H1 (cell line): ENCODE measurements at regions not wholly inside any gene's neighbourhood (a gene's known extent, or its start where the extent isn't known, plus 50 kb on each side); places are given as distances from the start of the nearest gene placed in this dataset.

Experiments used
- CTCF ChIA-PET: fragments of 300-600 bp; sonication (Branson Sonifier 250); formaldehyde crosslinking; loops from one replicate; lab custom pipeline; 2021; ENCODE audit not compliant: partially characterized antibody; lab: Charles Lee
- POLR2A ChIA-PET: fragments of 300-600 bp; sonication (Branson Sonifier 250); formaldehyde crosslinking; loops from one replicate; lab custom pipeline; 2021; ENCODE audit warnings: inconsistent platforms; ENCODE audit not compliant: partially characterized antibody; lab: Charles Lee
- DNase-seq, 2 experiments: peaks; one replicate each; pipeline versions ENCODE4 v3.0.0 to v3.0.0-alpha.2; 2010 to 2022; ENCODE audit warnings: low spot score in 2 of 2, low read depth in 1 of 2, mixed read lengths in 1 of 2
- FAIRE-seq: peaks from 2 replicates; lab custom pipeline; 2011; peaks lifted over from hg19 to GRCh38; lab: Jason Lieb, UNC
- H2AFZ ChIP-seq: 2 replicates; pipeline ENCODE4 v1.8.1; 2012; ENCODE audit warnings: low read length, inconsistent platforms
- H2AK5ac ChIP-seq: 2 replicates; pipeline ENCODE4 v1.6.1; 2013; ENCODE audit warnings: low read depth, low read length
- H2BK120ac ChIP-seq: replicated peaks from 2 replicates; pipeline ENCODE3; 2013; ENCODE audit warnings: low read depth, low read length, inconsistent platforms
- H2BK12ac ChIP-seq: 2 replicates; pipeline ENCODE4 v1.6.1; 2013; ENCODE audit warnings: low read depth, low read length
- H2BK15ac ChIP-seq: 2 replicates; pipeline ENCODE4 v1.6.1; 2013; ENCODE audit warnings: low read length
- H2BK20ac ChIP-seq: 2 replicates; pipeline ENCODE4 v1.6.1; 2013; ENCODE audit warnings: low read length
- H2BK5ac ChIP-seq: 2 replicates; pipeline ENCODE4 v1.6.1; 2013; ENCODE audit warnings: low read depth, low read length
- H3K14ac ChIP-seq: 2 replicates; pipeline ENCODE4 v1.6.1; 2013; ENCODE audit warnings: inconsistent platforms; ENCODE audit not compliant: insufficient read length
- H3K18ac ChIP-seq: 2 replicates; pipeline ENCODE4 v1.6.1; 2013; ENCODE audit warnings: low read length; ENCODE audit errors: extremely low read depth
- H3K23ac ChIP-seq: 2 replicates; pipeline ENCODE4 v1.6.1; 2013; ENCODE audit warnings: inconsistent platforms; ENCODE audit not compliant: insufficient read length
- H3K23me2 ChIP-seq: 2 replicates; pipeline ENCODE4 v1.6.1; 2013; ENCODE audit warnings: low read depth, low read length
- H3K27ac ChIP-seq: 2 replicates; pipeline ENCODE4 v1.6.1; 2011; ENCODE audit warnings: low read depth, low read length, inconsistent platforms
- H3K27me3 ChIP-seq, 4 experiments: replicated peaks in 1 of 4; 1 replicate in 1 of 4; 2 replicates in 3 of 4; pipeline versions ENCODE4 v1.6.1 to v1.8.1; 2011 to 2013; ENCODE audit warnings: low read length in 3 of 4, mild to moderate bottlenecking in 3 of 4, inconsistent platforms in 2 of 4, mixed read lengths in 2 of 4, moderate library complexity in 1 of 4; ENCODE audit not compliant: control insufficient read depth in 3 of 4, insufficient read depth in 3 of 4; ENCODE audit errors: extremely low read depth in 1 of 4
- H3K36me3 ChIP-seq, 4 experiments: 2 replicates each; pipeline versions ENCODE4 v1.6.1 to v1.8.1; 2011 to 2013; ENCODE audit warnings: mild to moderate bottlenecking in 4 of 4, low read length in 3 of 4, moderate library complexity in 2 of 4, control low read depth in 1 of 4, inconsistent platforms in 1 of 4; ENCODE audit not compliant: insufficient read depth in 4 of 4, control insufficient read depth in 2 of 4
- H3K4ac ChIP-seq: replicated peaks from 2 replicates; pipeline ENCODE3; 2013; ENCODE audit warnings: low read length, low read depth, mixed read lengths, inconsistent platforms; ENCODE audit not compliant: insufficient read length
- H3K4me1 ChIP-seq, 4 experiments: replicated peaks in 1 of 4; 1 replicate in 1 of 4; 2 replicates in 3 of 4; pipeline versions ENCODE4 v1.6.1 to v1.8.1; 2011 to 2013; ENCODE audit warnings: low read length in 3 of 4, inconsistent platforms in 2 of 4, mixed read lengths in 1 of 4; ENCODE audit not compliant: insufficient read depth in 4 of 4, control insufficient read depth in 3 of 4
- H3K4me2 ChIP-seq, 2 experiments: 2 replicates each; pipeline versions ENCODE4 v1.6.1 to v1.8.1; 2011 to 2013; ENCODE audit warnings: low read depth in 2 of 2, low read length in 2 of 2, control low read depth in 1 of 2, inconsistent platforms in 1 of 2, mild to moderate bottlenecking in 1 of 2; ENCODE audit not compliant: insufficient read depth in 1 of 2
- H3K4me3 ChIP-seq, 4 experiments: fragments of 200-600, 300-600 bp in 1 of 4; sonication (generic), shearing (Covaris generic), sonication (Bioruptor Twin) in 1 of 4; 2 replicates each; pipeline versions ENCODE4 v1.5.1 to v1.8.1; 2011 to 2016; ENCODE audit warnings: low read length in 4 of 4, low read depth in 3 of 4, control low read depth in 2 of 4, inconsistent platforms in 2 of 4, mild to moderate bottlenecking in 2 of 4, mixed read lengths in 1 of 4, moderate library complexity in 1 of 4; ENCODE audit not compliant: insufficient read depth in 2 of 4; ENCODE audit errors: extremely low read depth in 1 of 4
- H3K56ac ChIP-seq: replicated peaks from 2 replicates; pipeline ENCODE3; 2013; ENCODE audit warnings: low read depth, mild to moderate bottlenecking, mixed read lengths, low read length, inconsistent platforms; ENCODE audit not compliant: insufficient read length
- H3K79me1 ChIP-seq: 2 replicates; pipeline ENCODE4 v1.6.1; 2013; ENCODE audit warnings: low read depth, low read length, control low read depth
- H3K79me2 ChIP-seq, 2 experiments: 2 replicates each; pipeline versions ENCODE4 v1.6.1 to v1.8.1; 2012 to 2013; ENCODE audit warnings: low read length in 2 of 2, mild to moderate bottlenecking in 2 of 2, inconsistent platforms in 1 of 2; ENCODE audit not compliant: insufficient read depth in 2 of 2, control insufficient read depth in 1 of 2
- H3K9ac ChIP-seq, 4 experiments: replicated peaks in 1 of 4; 1 replicate in 1 of 4; 2 replicates in 3 of 4; pipeline versions ENCODE4 v1.6.1 to v1.8.1; 2011 to 2013; ENCODE audit warnings: low read depth in 3 of 4, low read length in 3 of 4, control low read depth in 2 of 4, mild to moderate bottlenecking in 2 of 4, moderate library complexity in 2 of 4, inconsistent platforms in 1 of 4; ENCODE audit errors: extremely low read depth in 1 of 4
- H3K9me3 ChIP-seq, 2 experiments: 2 replicates each; pipeline versions ENCODE4 v1.6.1 to v1.8.1; 2012 to 2013; ENCODE audit warnings: mild to moderate bottlenecking in 2 of 2, moderate library complexity in 2 of 2, control low read depth in 1 of 2, inconsistent platforms in 1 of 2, low read depth in 1 of 2, low read length in 1 of 2, mixed read lengths in 1 of 2; ENCODE audit not compliant: insufficient read depth in 2 of 2
- H4K20me1 ChIP-seq, 2 experiments: replicated peaks in 1 of 2; 2 replicates each; pipeline versions ENCODE3 to v1.8.1; 2011 to 2013; ENCODE audit warnings: inconsistent platforms in 2 of 2, low read length in 2 of 2, mild to moderate bottlenecking in 1 of 2; ENCODE audit not compliant: insufficient read depth in 2 of 2, control insufficient read depth in 1 of 2
- H4K5ac ChIP-seq: 2 replicates; pipeline ENCODE4 v1.6.1; 2013; ENCODE audit warnings: low read length, low read depth, mixed read lengths, inconsistent platforms; ENCODE audit not compliant: insufficient read length
- H4K8ac ChIP-seq: 2 replicates; pipeline ENCODE4 v1.8.0; 2013; ENCODE audit warnings: mild to moderate bottlenecking, moderate library complexity, low read length, inconsistent platforms; ENCODE audit not compliant: insufficient read depth; ENCODE audit errors: extremely low read depth
- H4K91ac ChIP-seq: replicated peaks from 2 replicates; pipeline ENCODE3; 2013; ENCODE audit warnings: low read length, mixed read lengths, inconsistent platforms; ENCODE audit not compliant: insufficient read length
- POLR2A ChIP-seq, 2 experiments: IDR thresholded peaks; 1 replicate in 1 of 2; 2 replicates in 1 of 2; pipeline ENCODE4 v1.6.1; 2011; ENCODE audit warnings: low read depth in 2 of 2, low read length in 2 of 2, mild to moderate bottlenecking in 2 of 2; ENCODE audit errors: control extremely low read depth in 1 of 2
- POU5F1 ChIP-seq: IDR thresholded peaks from 2 replicates; pipeline ENCODE4 v1.6.1; 2011; ENCODE audit warnings: low read depth, mild to moderate bottlenecking, low read length, moderate library complexity
- USF2 ChIP-seq: IDR thresholded peaks from 2 replicates; pipeline ENCODE4 v1.6.1; 2011; ENCODE audit warnings: low read length, improper control_type of control experiment
- WGBS, 2 experiments: shearing (Covaris generic) in 1 of 2; methylation state at CpG; one replicate each; pipeline versions ENCODE4 v1.1.6 to v1.1.7; 2013 to 2015; ENCODE audit warnings: low lambda C conversion rate in 2 of 2, mixed read lengths in 2 of 2, inconsistent platforms in 1 of 2, low coverage in 1 of 2, missing lambda C conversion rate in 1 of 2; ENCODE audit not compliant: insufficient replicate concordance in 2 of 2, insufficient coverage in 1 of 2, insufficient read length in 1 of 2; ENCODE audit errors: extremely low coverage in 1 of 2, missing lambda C conversion rate in 1 of 2; 5-methylcytosine and 5-hydroxymethylcytosine counted together

DNA sequence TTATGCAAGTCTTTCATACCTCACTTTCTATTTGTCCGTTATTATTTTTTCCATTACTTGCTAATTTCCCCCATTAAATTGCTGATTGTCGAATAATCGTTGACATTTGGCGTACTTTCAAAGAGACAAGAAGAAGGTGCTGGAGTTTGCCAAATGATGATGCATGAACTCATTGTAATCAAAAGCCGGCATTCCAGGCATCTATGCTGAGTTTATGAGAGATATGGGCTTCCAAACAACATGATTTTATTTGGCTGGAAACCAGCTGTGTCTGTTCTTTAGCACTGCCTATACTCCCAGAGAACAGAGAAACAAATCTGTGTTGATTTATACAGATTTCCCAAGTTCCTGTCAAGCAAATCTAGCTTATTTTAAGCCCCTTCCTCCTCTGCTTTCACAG is 80.8 kb upstream of the RPS6KA3 start:
- POLR2A ChIA-PET, result no interaction called here
- no peak overlapping the region for H3K14ac ChIP-seq

More for the DNA sequence above, 80.8 kb upstream of the RPS6KA3 start:
- Histone ChIP-seq H4K5ac (no peak overlapping the region), H2BK12ac (no peak overlapping the region), H2AK5ac (no peak overlapping the region), H3K27ac (no peak overlapping the region), H3K9me3 (no peaks in the 10 kb centered on the region), H2BK120ac (no peak overlapping the region), H2BK5ac (no peak overlapping the region), H3K18ac (no peak overlapping the region), H3K4ac (no peak overlapping the region), H3K36me3 (no peaks in the 10 kb centered on the region), H2BK20ac (no peak overlapping the region), H3K56ac (no peak overlapping the region), H3K4me2 (no peak overlapping the region), H3K79me1 (no peaks in the 10 kb centered on the region), H3K9ac (no peak overlapping the region), H3K27me3 (no peaks in the 10 kb centered on the region), H3K79me2 (no peaks in the 10 kb centered on the region), H2BK15ac (no peak overlapping the region), H3K23ac (no peak overlapping the region), H3K4me1 (no peaks in the 10 kb centered on the region), H2AFZ (no peak overlapping the region), H3K4me3 (no peak overlapping the region), H4K8ac (no peak overlapping the region), H4K20me1 (no peaks in the 10 kb centered on the region), H4K91ac (no peak overlapping the region), H3K23me2 (no peaks in the 10 kb centered on the region)
- TF ChIP-seq POU5F1, result no peak
- TF ChIP-seq POLR2A (IDR thresholded peaks at IDR 0.05; ENCODE audit: control extremely low read depth in 1 of 2, low read depth in 2 of 2, low read length in 2 of 2), result no peak
- no peak for TF ChIP-seq USF2
- CTCF ChIA-PET, result no interaction called here
- FAIRE-seq, result no peak
- DNase-seq, result no peak
- WGBS, 2 experiments, result 94% methylated on average over 5 of the region's 5 CpGs; no CpG with 5 or more reads in 1 of the 2 experiments
